GM19240 (cell line): ENCODE measurements at regions not wholly inside any gene's neighbourhood (a gene's known extent, or its start where the extent isn't known, plus 50 kb on each side); places are given as distances from the start of the nearest gene placed in this dataset.

Experiments
- DNase-seq: peaks from one replicate; pipeline ENCODE4 v3.0.0; 2011; ENCODE audit warnings: low spot score; ENCODE audit not compliant: insufficient read length

- DNase-seq = no peak
Observed at GRCh38 chr2:23005469-23005868, 379.5 kb upstream of the KLHL29 start.

DNA sequence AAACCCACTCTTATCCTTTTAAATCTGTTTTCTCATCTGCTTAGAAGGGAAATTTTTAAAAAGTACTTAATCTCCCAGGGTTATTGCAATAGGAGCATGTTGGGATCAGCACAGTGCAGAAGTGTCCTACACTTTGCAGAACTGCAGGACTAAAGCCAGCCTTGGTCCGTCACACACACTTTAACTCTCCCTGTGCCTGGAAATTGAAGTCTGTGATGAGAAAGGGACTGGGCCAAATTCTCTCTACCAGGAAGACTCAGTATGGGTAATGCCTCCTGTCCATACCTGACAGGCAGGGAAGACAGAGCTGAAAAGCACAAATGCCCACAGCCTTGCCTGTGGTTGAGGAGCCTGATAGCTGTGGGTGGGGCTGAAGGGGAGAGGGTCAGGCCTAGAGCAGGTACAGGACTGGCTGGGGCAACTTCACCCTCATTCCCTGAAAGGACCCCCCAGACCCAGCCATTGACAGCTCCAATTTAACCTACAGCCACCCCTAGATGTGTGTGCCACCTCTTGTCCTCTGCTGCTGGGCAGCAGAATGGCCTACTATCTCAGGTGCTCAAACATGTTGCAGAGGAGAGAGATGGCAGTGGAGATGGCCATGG, 377.2 kb upstream of the KLHL29 start:
- no peak for DNase-seq

DNA sequence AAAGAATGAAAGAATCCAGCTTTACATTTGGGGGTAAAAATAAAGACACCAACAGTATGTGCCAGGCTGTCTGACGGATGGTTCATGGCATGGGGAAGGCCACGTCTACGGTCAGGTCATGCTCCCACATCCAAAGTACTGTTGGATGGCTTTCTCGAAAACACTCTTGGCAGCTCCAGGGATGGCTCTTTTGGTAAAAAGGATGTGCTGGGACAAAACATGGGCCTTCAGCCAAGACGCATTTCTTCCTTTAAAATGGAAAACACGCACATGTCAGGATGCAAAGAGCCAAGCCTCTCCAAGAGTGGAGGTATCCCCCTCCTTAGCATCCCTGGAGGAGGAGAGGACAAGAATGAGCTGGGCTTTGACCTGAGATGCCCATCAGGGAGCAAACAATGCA, 376.5 kb upstream of the KLHL29 start:
- DNase-seq = no peak

- no peak for DNase-seq
Observed at GRCh38 chr2:23008951-23009350, 376.0 kb upstream of the KLHL29 start.

GRCh38 chr2:23009545-23010149, 375.3 kb upstream of the KLHL29 start:
- DNase-seq = no peak

DNA sequence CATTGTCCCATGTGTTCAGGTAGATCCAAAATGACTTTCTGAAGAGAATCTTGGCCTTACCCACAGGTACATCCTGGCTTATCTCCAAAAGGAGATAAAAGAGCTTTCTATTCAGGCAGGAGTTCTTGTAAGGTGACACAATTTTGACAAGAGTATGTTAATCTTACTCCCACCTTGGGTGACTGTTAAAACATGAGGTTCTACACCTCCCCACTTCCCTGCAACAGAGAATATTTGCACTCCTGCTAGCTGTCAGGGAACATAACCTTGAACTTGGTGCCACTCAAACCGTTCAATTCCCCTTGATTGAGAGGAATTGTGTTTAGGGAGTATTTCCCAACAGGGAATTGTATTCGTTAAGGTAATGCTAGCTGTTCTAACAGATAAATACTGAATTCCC, 372.5 kb upstream of the KLHL29 start:
- no peak for DNase-seq

- DNase-seq = no peak
Observed at GRCh38 chr2:23015651-23016200, 369.3 kb upstream of the KLHL29 start.

DNA sequence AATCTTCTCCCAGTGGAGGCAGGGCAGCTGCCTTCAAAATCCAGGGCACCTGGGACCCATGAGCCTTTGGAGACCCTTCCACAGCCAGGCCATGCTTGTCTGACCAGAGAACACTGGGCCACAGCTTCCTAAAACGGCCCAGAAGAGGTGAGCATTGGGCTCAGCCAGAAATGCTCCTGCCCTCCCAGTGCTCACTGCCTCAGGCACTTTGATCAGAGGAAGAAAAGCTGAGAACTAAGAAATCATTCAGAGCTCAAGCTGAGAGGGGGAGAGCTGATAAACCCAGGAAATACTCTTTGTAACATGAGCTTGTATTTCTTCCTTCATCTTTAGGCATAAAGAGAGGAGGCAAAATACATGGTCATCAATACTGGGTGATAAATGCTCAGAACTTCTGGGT, 365.5 kb upstream of the KLHL29 start:
- DNase-seq = no peak

- no peak for DNase-seq
Observed at GRCh38 chr2:23020659-23021058, 364.3 kb upstream of the KLHL29 start.

DNA sequence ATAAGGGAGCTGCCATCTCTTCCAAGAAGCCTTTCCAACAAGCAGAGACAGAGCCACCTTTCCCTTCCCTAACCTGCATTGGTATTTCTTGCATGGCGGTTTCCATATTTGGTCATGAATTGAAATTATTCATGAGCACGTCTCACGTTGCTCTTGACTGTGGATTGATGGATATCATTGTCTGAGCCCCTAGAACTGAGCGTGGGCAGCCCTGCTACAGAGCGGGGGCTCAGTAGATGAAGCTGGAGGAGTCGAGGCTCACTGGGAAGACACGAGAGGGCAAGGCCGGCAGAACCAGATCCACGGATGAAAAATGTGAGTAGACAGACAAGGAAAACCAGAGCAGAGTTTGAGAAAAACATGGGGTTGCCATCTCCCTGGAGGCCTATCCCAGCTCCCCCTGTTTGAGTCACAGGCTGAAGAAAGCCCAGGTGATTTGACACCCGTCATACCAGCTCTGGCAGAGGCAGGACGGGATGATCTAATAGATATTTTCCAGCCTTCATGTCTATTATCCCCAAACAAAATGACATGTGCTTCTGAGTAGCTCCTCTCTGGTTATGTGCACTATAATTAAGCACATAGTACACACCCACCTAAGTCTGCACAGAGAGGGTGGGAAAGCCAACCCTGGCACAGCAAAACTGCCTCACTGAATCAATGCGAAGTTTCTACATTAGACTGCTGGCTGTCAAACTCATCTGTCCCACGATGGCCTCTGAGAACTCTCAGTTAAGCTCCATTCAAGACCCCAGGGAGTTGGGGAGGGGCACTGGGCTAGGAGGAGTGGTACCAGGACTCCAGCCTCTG, 363.5 kb upstream of the KLHL29 start:
- DNase-seq = no peak

DNA sequence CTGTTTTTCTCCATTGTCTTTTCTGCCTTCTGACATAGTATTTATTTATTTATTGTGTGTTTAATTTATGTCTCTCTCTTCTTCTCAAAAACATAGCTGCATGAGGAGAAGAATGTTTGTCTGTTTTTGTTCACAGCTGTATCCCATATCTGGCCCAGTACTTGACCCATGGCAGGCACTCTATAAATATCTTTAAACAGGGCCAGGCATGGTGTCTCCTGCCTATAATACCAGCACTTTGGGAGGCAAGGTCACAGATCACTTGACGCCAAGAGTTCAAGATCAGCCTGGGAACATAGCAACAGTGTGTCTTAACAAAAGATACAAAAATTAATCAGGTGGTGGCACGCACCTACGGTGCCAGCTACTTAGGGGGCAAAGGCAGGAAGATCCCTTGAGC, 361.3 kb upstream of the KLHL29 start:
- DNase-seq = no peak

GRCh38 chr2:23026671-23027070, 358.3 kb upstream of the KLHL29 start:
- no peak for DNase-seq

DNA sequence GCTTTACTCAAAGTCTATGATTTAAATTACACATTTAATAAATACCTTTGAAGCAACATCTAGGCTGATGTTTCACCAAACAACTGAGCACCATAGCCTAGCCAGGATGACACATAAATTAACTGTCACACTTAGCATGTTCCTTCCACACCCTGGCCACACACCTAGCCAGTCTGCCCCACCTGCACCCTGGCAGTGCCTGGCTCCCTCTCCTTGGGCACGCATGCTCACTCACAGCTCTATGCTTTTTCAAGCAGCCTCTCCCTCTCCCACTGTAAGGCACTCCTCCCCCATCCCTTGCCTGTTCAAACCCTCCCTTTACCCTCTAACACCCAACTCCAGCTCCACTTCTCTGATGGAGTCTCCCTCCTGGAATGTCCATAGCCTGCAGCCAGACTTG, 357.6 kb upstream of the KLHL29 start:
- no peak for DNase-seq

- no peak for DNase-seq
Observed at GRCh38 chr2:23028106-23028505, 356.9 kb upstream of the KLHL29 start.

DNA sequence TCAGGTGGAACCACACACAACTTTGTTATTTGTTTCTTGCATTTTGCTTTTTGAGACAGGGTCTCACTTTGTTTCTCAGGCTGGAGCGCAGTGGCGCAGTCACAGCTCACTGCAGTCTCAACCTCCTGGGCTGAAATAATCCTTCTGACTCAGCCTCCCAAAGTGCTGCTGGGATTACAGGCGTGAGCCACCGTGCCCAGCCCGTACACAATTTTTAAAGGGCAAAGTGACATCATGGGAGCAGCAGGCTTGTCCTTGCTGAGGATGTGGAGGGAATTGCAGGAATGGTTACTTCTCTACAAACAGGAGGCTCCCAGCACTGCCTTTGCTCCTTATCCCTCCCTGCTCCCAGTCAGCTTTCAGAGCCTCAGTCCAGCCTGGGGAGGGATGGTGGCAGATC, 355.9 kb upstream of the KLHL29 start:
- no peak for DNase-seq

GRCh38 chr2:23029951-23030350, 355.0 kb upstream of the KLHL29 start:
- no peak for DNase-seq

DNA sequence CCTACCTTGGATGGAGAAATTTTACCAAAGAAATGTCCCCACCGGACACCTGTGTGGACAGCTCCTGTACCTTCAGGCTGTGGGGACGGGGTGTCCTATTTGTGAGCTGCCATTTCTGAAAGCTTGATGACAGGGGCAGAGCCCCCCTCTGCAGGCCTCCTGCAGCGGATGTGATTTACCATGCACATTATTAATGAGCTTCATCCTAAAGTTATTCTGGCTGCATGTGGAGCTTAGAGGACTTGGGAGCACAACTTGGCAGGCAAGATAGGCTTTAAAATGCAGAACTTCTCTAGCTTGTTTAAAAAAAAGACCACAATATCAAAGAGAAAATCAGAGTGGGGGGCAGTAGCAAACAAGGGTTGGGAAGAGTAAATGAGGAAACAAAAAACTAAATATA, 350.0 kb upstream of the KLHL29 start:
- no peak for DNase-seq

- DNase-seq = no peak
Observed at GRCh38 chr2:23036629-23037028, 348.4 kb upstream of the KLHL29 start.

DNA sequence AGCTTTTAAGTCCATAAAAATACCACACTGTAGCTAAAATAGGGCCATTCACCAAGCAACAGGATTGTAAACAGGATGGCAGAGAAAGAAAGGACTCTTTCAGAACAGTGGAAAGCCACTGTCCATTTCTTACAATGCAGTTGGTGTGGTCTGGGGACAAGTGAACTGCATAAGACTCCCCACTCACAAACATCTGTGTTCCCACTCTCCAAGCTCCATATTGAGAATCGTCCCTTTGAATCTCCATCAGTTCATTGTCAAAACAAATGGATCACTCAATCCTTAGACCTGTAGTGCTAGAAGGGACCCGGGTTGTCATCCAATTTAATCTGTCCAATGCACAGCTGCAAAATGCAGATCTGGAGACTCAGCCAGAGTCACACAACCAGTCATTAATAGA, 347.4 kb upstream of the KLHL29 start:
- DNase-seq = no peak

DNA sequence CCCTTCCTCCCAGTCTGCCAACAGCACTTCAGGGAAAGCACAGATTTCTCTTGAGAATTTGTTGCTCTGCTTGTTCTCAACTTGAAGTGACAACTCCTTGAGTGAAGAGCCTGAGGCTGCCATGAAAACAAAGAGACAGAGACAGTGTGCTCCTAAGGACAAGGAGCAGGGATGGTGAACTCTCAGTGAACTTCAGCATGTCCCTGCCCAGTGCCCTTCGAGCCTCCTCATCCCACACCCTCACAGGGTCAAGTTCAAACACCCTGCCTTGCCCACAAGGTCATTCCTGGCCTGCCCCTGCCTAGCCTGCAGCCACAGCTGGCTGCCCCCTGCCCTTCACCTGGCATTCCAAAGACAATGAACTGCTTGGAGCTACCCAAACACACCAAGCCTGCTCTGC, 343.5 kb upstream of the KLHL29 start:
- no peak for DNase-seq

DNA sequence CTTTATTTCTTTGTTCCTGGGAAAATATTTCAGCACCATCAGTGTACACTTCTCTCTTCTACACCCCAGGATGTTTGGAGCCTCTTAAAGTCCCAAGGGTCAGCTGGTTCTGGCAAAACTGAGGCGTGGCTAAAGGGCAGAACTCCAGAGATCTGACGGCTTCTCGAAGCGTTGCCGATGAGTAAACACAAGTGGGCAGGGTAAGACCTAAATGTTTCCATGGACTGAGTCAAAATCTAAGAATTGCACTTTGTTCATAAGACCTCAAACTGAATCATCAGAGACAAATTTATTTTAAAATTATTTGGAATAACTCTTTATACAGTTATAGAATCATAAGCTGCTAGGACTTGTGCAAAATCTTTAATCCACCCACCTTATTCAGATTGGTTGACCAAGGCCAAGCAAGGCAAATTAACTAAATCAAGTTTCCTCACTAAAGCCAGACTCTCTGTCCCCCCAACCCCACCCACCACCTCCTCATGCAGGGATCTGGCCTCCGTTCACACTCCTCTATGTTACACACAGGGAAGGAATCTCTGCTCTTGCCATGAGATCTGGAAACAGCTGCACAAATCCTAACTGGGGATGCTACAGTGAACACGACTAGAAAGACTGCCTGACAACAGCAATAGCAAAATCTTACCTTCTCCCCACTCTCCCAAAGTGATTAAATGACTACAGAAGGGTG, 342.6 kb upstream of the KLHL29 start:
- DNase-seq = no peak

GRCh38 chr2:23050388-23050787, 334.6 kb upstream of the KLHL29 start:
- DNase-seq = no peak
